Loucy (cell line): ENCODE measurements at regions not wholly inside any gene's neighbourhood (a gene's known extent, or its start where the extent isn't known, plus 50 kb on each side); places are given as distances from the start of the nearest gene placed in this dataset.

Experiments used
- EZH2phosphoT487 ChIP-seq: fragments of 200-600 bp; IDR thresholded peaks from 2 replicates; pipeline ENCODE4 v1.6.1; 2018; ENCODE audit warnings: antibody characterized with exemption, mild to moderate bottlenecking, moderate library complexity, borderline replicate concordance
- TF ChIP-seq, protein P1 (sequence below): fragments of 200-600 bp; sonication (generic); conservative IDR thresholded peaks from 2 replicates; pipeline ENCODE4 v1.5.1; 2014; ENCODE audit warnings: mild to moderate bottlenecking, antibody characterized with exemption, low read length

DNA sequence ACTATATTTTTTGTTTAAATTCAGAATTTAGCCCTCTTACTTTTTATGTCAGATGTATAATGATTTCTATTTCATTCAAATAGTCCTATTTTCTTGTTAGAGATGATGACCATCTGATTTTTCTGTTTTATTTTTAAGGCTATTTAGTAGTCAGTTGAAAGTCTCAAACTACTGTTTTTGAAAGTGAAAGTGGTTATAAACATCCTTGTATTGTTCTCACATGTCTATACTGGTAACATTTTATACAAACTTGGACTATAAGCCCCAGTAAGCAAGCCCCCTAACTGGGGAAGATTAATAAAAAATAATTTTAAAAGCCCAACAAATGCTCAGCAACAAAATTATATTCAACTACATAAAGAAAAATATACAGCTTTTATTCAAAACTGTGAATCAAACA, 271.3 kb upstream of the RGS18 start:
- TF ChIP-seq, protein P1, sequence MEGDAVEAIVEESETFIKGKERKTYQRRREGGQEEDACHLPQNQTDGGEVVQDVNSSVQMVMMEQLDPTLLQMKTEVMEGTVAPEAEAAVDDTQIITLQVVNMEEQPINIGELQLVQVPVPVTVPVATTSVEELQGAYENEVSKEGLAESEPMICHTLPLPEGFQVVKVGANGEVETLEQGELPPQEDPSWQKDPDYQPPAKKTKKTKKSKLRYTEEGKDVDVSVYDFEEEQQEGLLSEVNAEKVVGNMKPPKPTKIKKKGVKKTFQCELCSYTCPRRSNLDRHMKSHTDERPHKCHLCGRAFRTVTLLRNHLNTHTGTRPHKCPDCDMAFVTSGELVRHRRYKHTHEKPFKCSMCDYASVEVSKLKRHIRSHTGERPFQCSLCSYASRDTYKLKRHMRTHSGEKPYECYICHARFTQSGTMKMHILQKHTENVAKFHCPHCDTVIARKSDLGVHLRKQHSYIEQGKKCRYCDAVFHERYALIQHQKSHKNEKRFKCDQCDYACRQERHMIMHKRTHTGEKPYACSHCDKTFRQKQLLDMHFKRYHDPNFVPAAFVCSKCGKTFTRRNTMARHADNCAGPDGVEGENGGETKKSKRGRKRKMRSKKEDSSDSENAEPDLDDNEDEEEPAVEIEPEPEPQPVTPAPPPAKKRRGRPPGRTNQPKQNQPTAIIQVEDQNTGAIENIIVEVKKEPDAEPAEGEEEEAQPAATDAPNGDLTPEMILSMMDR: no peak
- no peak for TF ChIP-seq EZH2phosphoT487
